ENCODE measurements at regions not wholly inside any gene's neighbourhood (a gene's known extent, or its start where the extent isn't known, plus 50 kb on each side); places are given as distances from the start of the nearest gene placed in this dataset.

DNA sequence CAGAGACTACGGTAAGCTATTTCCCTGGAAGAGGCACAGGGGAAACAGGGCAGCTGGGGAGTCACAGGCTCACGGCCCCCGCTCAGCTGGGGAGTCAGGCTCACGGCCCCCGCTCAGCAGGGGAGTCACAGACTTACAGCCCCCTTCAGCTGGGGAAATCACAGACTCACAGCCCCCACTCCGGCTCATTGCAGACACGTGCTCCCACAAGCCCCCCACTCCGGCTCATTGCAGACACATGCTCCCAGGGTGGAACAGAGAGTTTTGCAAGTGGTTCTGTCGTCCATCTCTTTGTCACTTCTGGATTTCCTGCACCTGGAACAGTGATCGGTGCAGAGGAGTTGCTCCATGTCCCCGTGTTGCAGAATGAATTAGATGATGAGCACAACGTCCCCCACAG, 405.5 kb downstream of the CDH26 start:
- no TSS peak for BruUV-seq (replicated peaks)
- no peak overlapping the region for H3K27ac ChIP-seq (ENCODE audit: low read length)
- no peak for ATAC-seq
- H3K27me3 ChIP-seq (ENCODE audit: control insufficient read depth, insufficient read depth, low read length) = peaks cover 3% of the 10 kb centered on the region; the same call in 1 of the 2 replicates
- intact Hi-C loops (cut with micrococcal nuclease; ENCODE audit: unreplicated experiment) = no loop called here
- DNase-seq (ENCODE audit: low read depth, low spot score) = no peak
- H3K4me3 ChIP-seq (ENCODE audit: low read depth in 2 of 2, low read length in 2 of 2) = no peak overlapping the region
- no peaks in the 10 kb centered on the region for H3K9me3 ChIP-seq (ENCODE audit: control insufficient read depth, insufficient read depth, low read depth, low read length)
- H3K36me3 ChIP-seq (ENCODE audit: control insufficient read depth, insufficient read depth, low read length) = no peaks in the 10 kb centered on the region
- no peaks in the 10 kb centered on the region for H3K4me1 ChIP-seq (ENCODE audit: control insufficient read depth, insufficient read depth, low read length)
- ChIA-PET POLR2A (no interaction called here), CTCF (no interaction called here)
- in situ Hi-C loops (cut with HindIII; ENCODE audit: low pct_unique_long_range_greater_than_20kb, low sequenced_read_pairs) = no loop called here
- TF ChIP-seq TCF7L2 (IDR thresholded peaks at IDR 0.05; ENCODE audit: low read depth, low read length) (no peak), SIN3A (IDR thresholded peaks at IDR 0.05; ENCODE audit: borderline replicate concordance, insufficient read depth, low read depth, low read length) (no peak), POLR2AphosphoS5 (IDR thresholded peaks at IDR 0.05; ENCODE audit: low read depth, low read length) (no peak)
- TF ChIP-seq, protein P1, sequence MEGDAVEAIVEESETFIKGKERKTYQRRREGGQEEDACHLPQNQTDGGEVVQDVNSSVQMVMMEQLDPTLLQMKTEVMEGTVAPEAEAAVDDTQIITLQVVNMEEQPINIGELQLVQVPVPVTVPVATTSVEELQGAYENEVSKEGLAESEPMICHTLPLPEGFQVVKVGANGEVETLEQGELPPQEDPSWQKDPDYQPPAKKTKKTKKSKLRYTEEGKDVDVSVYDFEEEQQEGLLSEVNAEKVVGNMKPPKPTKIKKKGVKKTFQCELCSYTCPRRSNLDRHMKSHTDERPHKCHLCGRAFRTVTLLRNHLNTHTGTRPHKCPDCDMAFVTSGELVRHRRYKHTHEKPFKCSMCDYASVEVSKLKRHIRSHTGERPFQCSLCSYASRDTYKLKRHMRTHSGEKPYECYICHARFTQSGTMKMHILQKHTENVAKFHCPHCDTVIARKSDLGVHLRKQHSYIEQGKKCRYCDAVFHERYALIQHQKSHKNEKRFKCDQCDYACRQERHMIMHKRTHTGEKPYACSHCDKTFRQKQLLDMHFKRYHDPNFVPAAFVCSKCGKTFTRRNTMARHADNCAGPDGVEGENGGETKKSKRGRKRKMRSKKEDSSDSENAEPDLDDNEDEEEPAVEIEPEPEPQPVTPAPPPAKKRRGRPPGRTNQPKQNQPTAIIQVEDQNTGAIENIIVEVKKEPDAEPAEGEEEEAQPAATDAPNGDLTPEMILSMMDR (IDR thresholded peaks at IDR 0.05) = no peak
- TF ChIP-seq, protein P2, sequence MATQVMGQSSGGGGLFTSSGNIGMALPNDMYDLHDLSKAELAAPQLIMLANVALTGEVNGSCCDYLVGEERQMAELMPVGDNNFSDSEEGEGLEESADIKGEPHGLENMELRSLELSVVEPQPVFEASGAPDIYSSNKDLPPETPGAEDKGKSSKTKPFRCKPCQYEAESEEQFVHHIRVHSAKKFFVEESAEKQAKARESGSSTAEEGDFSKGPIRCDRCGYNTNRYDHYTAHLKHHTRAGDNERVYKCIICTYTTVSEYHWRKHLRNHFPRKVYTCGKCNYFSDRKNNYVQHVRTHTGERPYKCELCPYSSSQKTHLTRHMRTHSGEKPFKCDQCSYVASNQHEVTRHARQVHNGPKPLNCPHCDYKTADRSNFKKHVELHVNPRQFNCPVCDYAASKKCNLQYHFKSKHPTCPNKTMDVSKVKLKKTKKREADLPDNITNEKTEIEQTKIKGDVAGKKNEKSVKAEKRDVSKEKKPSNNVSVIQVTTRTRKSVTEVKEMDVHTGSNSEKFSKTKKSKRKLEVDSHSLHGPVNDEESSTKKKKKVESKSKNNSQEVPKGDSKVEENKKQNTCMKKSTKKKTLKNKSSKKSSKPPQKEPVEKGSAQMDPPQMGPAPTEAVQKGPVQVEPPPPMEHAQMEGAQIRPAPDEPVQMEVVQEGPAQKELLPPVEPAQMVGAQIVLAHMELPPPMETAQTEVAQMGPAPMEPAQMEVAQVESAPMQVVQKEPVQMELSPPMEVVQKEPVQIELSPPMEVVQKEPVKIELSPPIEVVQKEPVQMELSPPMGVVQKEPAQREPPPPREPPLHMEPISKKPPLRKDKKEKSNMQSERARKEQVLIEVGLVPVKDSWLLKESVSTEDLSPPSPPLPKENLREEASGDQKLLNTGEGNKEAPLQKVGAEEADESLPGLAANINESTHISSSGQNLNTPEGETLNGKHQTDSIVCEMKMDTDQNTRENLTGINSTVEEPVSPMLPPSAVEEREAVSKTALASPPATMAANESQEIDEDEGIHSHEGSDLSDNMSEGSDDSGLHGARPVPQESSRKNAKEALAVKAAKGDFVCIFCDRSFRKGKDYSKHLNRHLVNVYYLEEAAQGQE (IDR thresholded peaks at IDR 0.05; ENCODE audit: insufficient read depth in 1 of 2, low read depth in 2 of 2, low read length in 1 of 2) = no peak

DNA sequence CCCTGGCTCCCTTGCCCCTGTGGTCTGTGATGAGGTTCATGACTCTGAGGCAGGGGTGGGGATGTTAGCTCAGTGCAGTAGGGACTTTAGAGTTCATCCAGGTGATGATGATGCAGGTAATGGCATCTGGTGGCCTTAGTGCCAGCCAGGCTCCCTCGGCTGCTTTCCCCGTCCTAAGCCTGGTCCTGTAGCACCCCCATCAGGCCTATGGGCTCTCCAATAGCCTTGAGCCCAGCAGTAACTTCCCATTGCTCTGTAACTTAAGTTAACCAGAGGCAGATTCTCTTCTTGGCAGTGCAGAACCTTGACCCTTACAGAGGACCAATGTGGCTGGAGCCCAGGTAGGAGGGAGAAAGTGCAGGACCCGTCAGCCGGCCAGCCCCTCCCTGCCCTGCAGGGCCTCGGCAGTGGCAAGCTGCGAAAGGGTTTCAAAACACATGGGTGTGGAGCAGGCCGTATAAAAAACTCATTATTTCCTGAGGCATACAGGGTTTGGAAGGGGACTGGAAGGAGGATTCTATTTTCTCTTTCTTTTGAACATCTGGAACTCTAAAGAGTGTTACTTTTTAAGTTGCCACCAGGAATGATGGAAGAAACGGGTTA, 406.9 kb downstream of the CDH26 start:
- H3K27ac ChIP-seq (ENCODE audit: low read length) = no peak overlapping the region
- ATAC-seq = no peak
- CTCF ChIA-PET = no interaction called here
- DNase-seq (ENCODE audit: low read depth, low spot score) = no peak
- intact Hi-C loops (cut with micrococcal nuclease; ENCODE audit: unreplicated experiment) = no loop called here
- in situ Hi-C loops (cut with HindIII; ENCODE audit: low pct_unique_long_range_greater_than_20kb, low sequenced_read_pairs) = no loop called here
- H3K27me3 ChIP-seq (ENCODE audit: control insufficient read depth, insufficient read depth, low read length) = peaks cover 3% of the 10 kb centered on the region; the same call in 1 of the 2 replicates
- no TSS peak for BruUV-seq (replicated peaks)
- POLR2A ChIA-PET = no interaction called here
- no peak for TF ChIP-seq POLR2AphosphoS5 (IDR thresholded peaks at IDR 0.05; ENCODE audit: low read depth, low read length)
- TF ChIP-seq SIN3A (IDR thresholded peaks at IDR 0.05; ENCODE audit: borderline replicate concordance, insufficient read depth, low read depth, low read length) = no peak
- no peak for TF ChIP-seq TCF7L2 (IDR thresholded peaks at IDR 0.05; ENCODE audit: low read depth, low read length)
- TF ChIP-seq, protein P2 (IDR thresholded peaks at IDR 0.05; ENCODE audit: insufficient read depth in 1 of 2, low read depth in 2 of 2, low read length in 1 of 2) = no peak
- TF ChIP-seq, protein P1 (IDR thresholded peaks at IDR 0.05) = no peak
- no peaks in the 10 kb centered on the region for H3K36me3 ChIP-seq (ENCODE audit: control insufficient read depth, insufficient read depth, low read length)
- no peaks in the 10 kb centered on the region for H3K9me3 ChIP-seq (ENCODE audit: control insufficient read depth, insufficient read depth, low read depth, low read length)
- no peak overlapping the region for H3K4me3 ChIP-seq (ENCODE audit: low read depth in 2 of 2, low read length in 2 of 2)
- H3K4me1 ChIP-seq (ENCODE audit: control insufficient read depth, insufficient read depth, low read length) = no peaks in the 10 kb centered on the region

All from Panc1 (cell line).